ENCODE measurements at regions not wholly inside any gene's neighbourhood (a gene's known extent, or its start where the extent isn't known, plus 50 kb on each side); places are given as distances from the start of the nearest gene placed in this dataset.

DNA sequence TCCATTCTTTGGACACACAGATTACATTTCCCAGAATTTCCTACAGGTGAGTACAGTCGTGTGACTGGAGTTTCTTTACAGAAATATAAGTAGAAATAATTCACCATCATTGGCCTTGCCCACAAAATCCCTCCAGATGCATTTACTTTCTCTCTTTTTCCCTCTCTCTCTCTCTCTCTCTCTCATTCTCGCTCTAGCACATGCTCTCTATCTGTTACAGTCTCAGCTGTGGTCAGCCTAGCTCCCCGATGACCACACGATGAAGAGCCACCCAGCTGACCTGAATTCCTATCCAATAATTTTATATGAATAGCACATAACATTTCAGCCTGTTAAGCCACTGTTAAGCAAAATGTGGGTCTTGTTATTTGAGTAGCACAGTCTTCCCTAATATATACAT, 507.9 kb downstream of the PCDH7 start:
- Histone ChIP-seq H4K8ac (ENCODE audit: low read length) (no peak overlapping the region), H3K14ac (ENCODE audit: low read length in 2 of 2) (no peak overlapping the region), H4K91ac (ENCODE audit: low read length) (no peak overlapping the region), H3K27ac (ENCODE audit: low read length, poor library complexity, severe bottlenecking) (no peak overlapping the region), H3K9ac (ENCODE audit: low read length) (no peak overlapping the region), H2AFZ (ENCODE audit: low read depth, low read length) (no peak overlapping the region), H3K4me1 (ENCODE audit: control insufficient read depth, insufficient read depth, low read depth, low read length) (no peaks in the 10 kb centered on the region), H3K4me3 (ENCODE audit: insufficient read depth in 1 of 2, low read depth in 1 of 2, low read length in 2 of 2) (no peak overlapping the region), H3K23ac (ENCODE audit: low read length in 2 of 2) (no peak overlapping the region), H3K27me3 (ENCODE audit: control insufficient read depth in 1 of 2, insufficient read depth in 1 of 2, low read length in 2 of 2) (no peaks in the 10 kb centered on the region), H2BK12ac (ENCODE audit: low read length in 2 of 2) (no peak overlapping the region), H3K36me3 (ENCODE audit: control insufficient read depth in 1 of 2, insufficient read depth in 2 of 2, low read depth in 1 of 2, low read length in 2 of 2) (no peaks in the 10 kb centered on the region), H3K4me2 (ENCODE audit: low read length, poor library complexity, severe bottlenecking) (no peak overlapping the region), H2BK120ac (ENCODE audit: low read depth, low read length) (no peak overlapping the region), H2BK5ac (ENCODE audit: low read depth, low read length, poor library complexity, severe bottlenecking) (no peak overlapping the region), H3K4ac (ENCODE audit: low read depth in 1 of 2, low read length in 2 of 2) (no peak overlapping the region), H3K18ac (ENCODE audit: low read depth in 1 of 2, low read length in 2 of 2) (no peak overlapping the region), H3K9me3 (ENCODE audit: control insufficient read depth, low read length) (no peaks in the 10 kb centered on the region), H2BK15ac (ENCODE audit: low read depth, poor library complexity, severe bottlenecking) (no peak overlapping the region), H2AK5ac (ENCODE audit: low read length, severe bottlenecking) (no peak overlapping the region), H3K79me1 (replicated peaks; ENCODE audit: low read length, poor library complexity, severe bottlenecking) (no peaks in the 10 kb centered on the region)
- no peak for DNase-seq
- WGBS, result 97% methylated on average over 4 of the region's 4 CpGs

DNA sequence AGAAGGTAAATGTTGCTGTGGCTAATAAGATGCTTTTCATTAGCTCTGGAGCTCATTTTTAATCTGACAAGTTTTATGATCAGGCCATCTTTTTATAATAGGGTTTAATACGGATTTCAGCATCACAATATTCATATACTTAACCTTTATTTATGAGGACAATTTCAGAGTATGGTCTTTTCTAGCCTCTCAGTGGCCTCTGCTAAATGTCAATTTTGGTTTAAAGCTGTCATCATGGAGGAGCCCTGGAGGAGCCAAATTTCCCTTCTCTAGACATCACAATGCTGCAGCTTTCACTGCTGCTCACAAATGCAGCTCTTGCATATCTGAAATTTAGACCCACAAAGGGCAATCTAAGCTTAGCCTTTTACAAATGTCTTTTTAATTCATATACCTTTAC, 510.4 kb downstream of the PCDH7 start:
- no peak overlapping the region for H2BK5ac ChIP-seq (ENCODE audit: low read depth, low read length, poor library complexity, severe bottlenecking)
- no CpG with 5 or more reads among the region's 1 CpG for WGBS
- no peaks in the 10 kb centered on the region for H3K27me3 ChIP-seq (ENCODE audit: control insufficient read depth in 1 of 2, insufficient read depth in 1 of 2, low read length in 2 of 2)
- H2AFZ ChIP-seq (ENCODE audit: low read depth, low read length), result no peak overlapping the region
- no peak overlapping the region for H3K18ac ChIP-seq (ENCODE audit: low read depth in 1 of 2, low read length in 2 of 2)
- H3K79me1 ChIP-seq (replicated peaks; ENCODE audit: low read length, poor library complexity, severe bottlenecking), result no peaks in the 10 kb centered on the region
- DNase-seq, result no peak
- H4K91ac ChIP-seq (ENCODE audit: low read length), result no peak overlapping the region
- no peaks in the 10 kb centered on the region for H3K36me3 ChIP-seq (ENCODE audit: control insufficient read depth in 1 of 2, insufficient read depth in 2 of 2, low read depth in 1 of 2, low read length in 2 of 2)
- H3K9ac ChIP-seq (ENCODE audit: low read length), result no peak overlapping the region
- no peak overlapping the region for H3K4me2 ChIP-seq (ENCODE audit: low read length, poor library complexity, severe bottlenecking)
- no peak overlapping the region for H3K4me3 ChIP-seq (ENCODE audit: insufficient read depth in 1 of 2, low read depth in 1 of 2, low read length in 2 of 2)
- H2BK120ac ChIP-seq (ENCODE audit: low read depth, low read length), result no peak overlapping the region
- H2BK12ac ChIP-seq (ENCODE audit: low read length in 2 of 2), result no peak overlapping the region
- no peaks in the 10 kb centered on the region for H3K4me1 ChIP-seq (ENCODE audit: control insufficient read depth, insufficient read depth, low read depth, low read length)
- H3K14ac ChIP-seq (ENCODE audit: low read length in 2 of 2), result no peak overlapping the region
- no peak overlapping the region for H3K27ac ChIP-seq (ENCODE audit: low read length, poor library complexity, severe bottlenecking)
- no peaks in the 10 kb centered on the region for H3K9me3 ChIP-seq (ENCODE audit: control insufficient read depth, low read length)
- H3K4ac ChIP-seq (ENCODE audit: low read depth in 1 of 2, low read length in 2 of 2), result no peak overlapping the region
- H2AK5ac ChIP-seq (ENCODE audit: low read length, severe bottlenecking), result no peak overlapping the region
- no peak overlapping the region for H2BK15ac ChIP-seq (ENCODE audit: low read depth, poor library complexity, severe bottlenecking)
- no peak overlapping the region for H4K8ac ChIP-seq (ENCODE audit: low read length)
- H3K23ac ChIP-seq (ENCODE audit: low read length in 2 of 2), result no peak overlapping the region

DNA sequence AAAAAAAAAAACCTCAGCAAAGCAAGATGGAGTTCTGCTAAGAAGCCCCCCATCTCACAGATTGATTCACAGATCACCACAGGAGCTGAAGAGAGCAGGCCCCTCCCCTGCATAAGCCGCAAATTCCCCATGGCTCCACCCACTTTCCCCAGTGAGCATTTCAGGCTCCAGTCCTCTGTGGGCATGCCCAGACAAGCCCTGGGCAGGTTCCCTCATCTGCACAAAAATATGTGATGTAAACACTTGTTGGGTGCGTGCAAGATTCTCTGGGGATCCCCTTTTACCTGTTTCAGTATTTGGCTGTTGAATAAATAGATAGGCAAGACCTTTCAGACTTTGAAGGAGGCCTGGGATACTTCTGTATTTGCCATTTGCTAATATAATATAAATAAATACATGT, 514.3 kb downstream of the PCDH7 start:
- no peak overlapping the region for H2BK5ac ChIP-seq (ENCODE audit: low read depth, low read length, poor library complexity, severe bottlenecking)
- no peak overlapping the region for H3K4ac ChIP-seq (ENCODE audit: low read depth in 1 of 2, low read length in 2 of 2)
- H3K14ac ChIP-seq (ENCODE audit: low read length in 2 of 2), result no peak overlapping the region
- H3K4me2 ChIP-seq (ENCODE audit: low read length, poor library complexity, severe bottlenecking), result no peak overlapping the region
- H3K27me3 ChIP-seq (ENCODE audit: control insufficient read depth in 1 of 2, insufficient read depth in 1 of 2, low read length in 2 of 2), result no peaks in the 10 kb centered on the region
- H2BK120ac ChIP-seq (ENCODE audit: low read depth, low read length), result no peak overlapping the region
- no peak overlapping the region for H2BK15ac ChIP-seq (ENCODE audit: low read depth, poor library complexity, severe bottlenecking)
- H2AK5ac ChIP-seq (ENCODE audit: low read length, severe bottlenecking), result no peak overlapping the region
- H2BK12ac ChIP-seq (ENCODE audit: low read length in 2 of 2), result no peak overlapping the region
- no peak overlapping the region for H3K9ac ChIP-seq (ENCODE audit: low read length)
- 97% methylated on average over 2 of the region's 2 CpGs for WGBS
- no peak overlapping the region for H3K4me3 ChIP-seq (ENCODE audit: insufficient read depth in 1 of 2, low read depth in 1 of 2, low read length in 2 of 2)
- H4K8ac ChIP-seq (ENCODE audit: low read length), result peak overlapping the region; percentile 53
- H3K18ac ChIP-seq (ENCODE audit: low read depth in 1 of 2, low read length in 2 of 2), result no peak overlapping the region
- no peaks in the 10 kb centered on the region for H3K4me1 ChIP-seq (ENCODE audit: control insufficient read depth, insufficient read depth, low read depth, low read length)
- no peaks in the 10 kb centered on the region for H3K36me3 ChIP-seq (ENCODE audit: control insufficient read depth in 1 of 2, insufficient read depth in 2 of 2, low read depth in 1 of 2, low read length in 2 of 2)
- H3K23ac ChIP-seq (ENCODE audit: low read length in 2 of 2), result no peak overlapping the region
- no peaks in the 10 kb centered on the region for H3K79me1 ChIP-seq (replicated peaks; ENCODE audit: low read length, poor library complexity, severe bottlenecking)
- DNase-seq, result no peak
- H3K9me3 ChIP-seq (ENCODE audit: control insufficient read depth, low read length), result peaks cover 7% of the 10 kb centered on the region
- no peak overlapping the region for H4K91ac ChIP-seq (ENCODE audit: low read length)
- no peak overlapping the region for H3K27ac ChIP-seq (ENCODE audit: low read length, poor library complexity, severe bottlenecking)
- H2AFZ ChIP-seq (ENCODE audit: low read depth, low read length), result no peak overlapping the region

DNA sequence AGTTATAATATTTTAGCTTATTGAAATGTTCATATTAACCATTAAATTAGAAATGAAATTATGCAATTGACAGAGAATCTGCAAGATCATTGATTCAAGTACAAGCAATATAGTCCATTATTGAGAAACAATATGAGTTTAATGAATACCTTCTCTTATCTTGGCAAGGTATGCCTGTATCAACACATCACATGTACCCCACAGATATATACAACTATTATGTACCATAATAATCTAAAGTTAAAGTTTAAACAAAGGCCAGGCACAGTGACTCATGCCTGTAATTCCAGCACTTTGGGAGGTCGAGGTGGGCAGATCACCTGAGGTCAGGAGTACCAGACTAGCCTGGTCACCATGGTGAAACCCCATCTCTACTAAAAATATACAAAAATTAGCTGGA, 514.7 kb downstream of the PCDH7 start:
- WGBS, result 71% methylated on average over 1 of the region's 1 CpG
- Histone ChIP-seq H3K27me3 (ENCODE audit: control insufficient read depth in 1 of 2, insufficient read depth in 1 of 2, low read length in 2 of 2) (no peaks in the 10 kb centered on the region), H3K4ac (ENCODE audit: low read depth in 1 of 2, low read length in 2 of 2) (no peak overlapping the region)

More for the DNA sequence above, 514.7 kb downstream of the PCDH7 start:
- Histone ChIP-seq H3K4me1 (ENCODE audit: control insufficient read depth, insufficient read depth, low read depth, low read length) (no peaks in the 10 kb centered on the region), H3K79me1 (replicated peaks; ENCODE audit: low read length, poor library complexity, severe bottlenecking) (no peaks in the 10 kb centered on the region), H2AK5ac (ENCODE audit: low read length, severe bottlenecking) (no peak overlapping the region), H3K18ac (ENCODE audit: low read depth in 1 of 2, low read length in 2 of 2) (no peak overlapping the region), H3K9me3 (ENCODE audit: control insufficient read depth, low read length) (peaks cover 7% of the 10 kb centered on the region), H3K36me3 (ENCODE audit: control insufficient read depth in 1 of 2, insufficient read depth in 2 of 2, low read depth in 1 of 2, low read length in 2 of 2) (no peaks in the 10 kb centered on the region), H4K91ac (ENCODE audit: low read length) (no peak overlapping the region), H2BK120ac (ENCODE audit: low read depth, low read length) (no peak overlapping the region), H3K4me2 (ENCODE audit: low read length, poor library complexity, severe bottlenecking) (no peak overlapping the region), H3K9ac (ENCODE audit: low read length) (no peak overlapping the region), H2BK15ac (ENCODE audit: low read depth, poor library complexity, severe bottlenecking) (no peak overlapping the region), H2AFZ (ENCODE audit: low read depth, low read length) (no peak overlapping the region), H2BK12ac (ENCODE audit: low read length in 2 of 2) (no peak overlapping the region), H4K8ac (ENCODE audit: low read length) (no peak overlapping the region), H3K23ac (ENCODE audit: low read length in 2 of 2) (no peak overlapping the region), H3K4me3 (ENCODE audit: insufficient read depth in 1 of 2, low read depth in 1 of 2, low read length in 2 of 2) (no peak overlapping the region), H3K27ac (ENCODE audit: low read length, poor library complexity, severe bottlenecking) (no peak overlapping the region), H2BK5ac (ENCODE audit: low read depth, low read length, poor library complexity, severe bottlenecking) (no peak overlapping the region), H3K14ac (ENCODE audit: low read length in 2 of 2) (no peak overlapping the region)
- DNase-seq, result no peak
